Stomach (tissue), 4 donors: ENCODE measurements at regions not wholly inside any gene's neighbourhood (a gene's known extent, or its start where the extent isn't known, plus 50 kb on each side); places are given as distances from the start of the nearest gene placed in this dataset.

Experiments
- EP300 ChIP-seq: sonication (generic); formaldehyde crosslinking; IDR thresholded peaks from one replicate; pipeline ENCODE4 v1.6.1; 2017; ENCODE audit warnings: antibody characterized with exemption
- POLR2A ChIP-seq, 4 donors: fragments of 450-650 bp; IDR thresholded peaks; one replicate each; pipeline ENCODE4 v1.6.1; 2016; ENCODE audit warnings: antibody characterized with exemption in 4 of 4, control low read depth in 2 of 4, mild to moderate bottlenecking in 1 of 4, moderate library complexity in 1 of 4
- POLR2AphosphoS5 ChIP-seq, 3 donors: sonication (generic); formaldehyde crosslinking; IDR thresholded peaks; one replicate each; pipeline ENCODE4 v1.6.1; 2016; ENCODE audit warnings: antibody characterized with exemption in 3 of 3
- TF ChIP-seq, protein P1 (sequence below), 7 experiments: fragments of 450-650 bp in 4 of 7; fragments of 200-600 bp in 3 of 7; sonication (generic) in 3 of 7; IDR thresholded peaks; one replicate each; pipeline ENCODE4 v1.5.1; 2016 to 2019; ENCODE audit warnings: antibody characterized with exemption in 7 of 7, control low read depth in 2 of 7, mild to moderate bottlenecking in 1 of 7

DNA sequence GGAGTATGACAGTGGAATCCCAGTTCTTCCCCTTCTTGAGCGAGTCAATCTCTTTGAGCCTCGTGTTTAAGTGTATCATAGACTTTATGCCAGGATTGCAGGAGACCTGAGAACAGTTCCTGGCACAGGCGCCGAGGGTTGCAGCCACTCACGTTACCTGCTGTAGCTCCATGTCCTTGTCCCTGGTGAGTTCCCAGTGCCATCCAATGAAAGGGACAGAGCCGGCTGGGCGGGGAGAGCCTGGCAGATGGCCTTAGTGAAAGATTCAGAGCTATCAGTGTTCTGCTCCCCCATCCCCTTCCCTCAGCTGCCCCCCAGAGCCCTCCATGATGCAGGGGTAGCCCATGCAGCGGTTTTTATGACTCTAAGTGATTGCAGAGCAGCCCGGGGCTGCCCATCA lies 554.0 kb downstream of the BNC2 start:
- TF ChIP-seq, protein P1, sequence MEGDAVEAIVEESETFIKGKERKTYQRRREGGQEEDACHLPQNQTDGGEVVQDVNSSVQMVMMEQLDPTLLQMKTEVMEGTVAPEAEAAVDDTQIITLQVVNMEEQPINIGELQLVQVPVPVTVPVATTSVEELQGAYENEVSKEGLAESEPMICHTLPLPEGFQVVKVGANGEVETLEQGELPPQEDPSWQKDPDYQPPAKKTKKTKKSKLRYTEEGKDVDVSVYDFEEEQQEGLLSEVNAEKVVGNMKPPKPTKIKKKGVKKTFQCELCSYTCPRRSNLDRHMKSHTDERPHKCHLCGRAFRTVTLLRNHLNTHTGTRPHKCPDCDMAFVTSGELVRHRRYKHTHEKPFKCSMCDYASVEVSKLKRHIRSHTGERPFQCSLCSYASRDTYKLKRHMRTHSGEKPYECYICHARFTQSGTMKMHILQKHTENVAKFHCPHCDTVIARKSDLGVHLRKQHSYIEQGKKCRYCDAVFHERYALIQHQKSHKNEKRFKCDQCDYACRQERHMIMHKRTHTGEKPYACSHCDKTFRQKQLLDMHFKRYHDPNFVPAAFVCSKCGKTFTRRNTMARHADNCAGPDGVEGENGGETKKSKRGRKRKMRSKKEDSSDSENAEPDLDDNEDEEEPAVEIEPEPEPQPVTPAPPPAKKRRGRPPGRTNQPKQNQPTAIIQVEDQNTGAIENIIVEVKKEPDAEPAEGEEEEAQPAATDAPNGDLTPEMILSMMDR (IDR thresholded peaks at IDR 0.05), result no peak
- TF ChIP-seq POLR2A (IDR thresholded peaks at IDR 0.05), result no peak
- no peak for TF ChIP-seq EP300
- TF ChIP-seq POLR2AphosphoS5 (IDR thresholded peaks at IDR 0.05), result no peak
